ENCODE measurements at regions not wholly inside any gene's neighbourhood (a gene's known extent, or its start where the extent isn't known, plus 50 kb on each side); places are given as distances from the start of the nearest gene placed in this dataset.

GRCh38 chr7:56605146-56605545 is 488.9 kb upstream of the NUPR2 start:
- no peak for TF ChIP-seq CTCF (IDR thresholded peaks at IDR 0.05)
- no peak for TF ChIP-seq POLR2AphosphoS5 (IDR thresholded peaks at IDR 0.05; ENCODE audit: low read depth, low read length)
- TF ChIP-seq, protein P1, sequence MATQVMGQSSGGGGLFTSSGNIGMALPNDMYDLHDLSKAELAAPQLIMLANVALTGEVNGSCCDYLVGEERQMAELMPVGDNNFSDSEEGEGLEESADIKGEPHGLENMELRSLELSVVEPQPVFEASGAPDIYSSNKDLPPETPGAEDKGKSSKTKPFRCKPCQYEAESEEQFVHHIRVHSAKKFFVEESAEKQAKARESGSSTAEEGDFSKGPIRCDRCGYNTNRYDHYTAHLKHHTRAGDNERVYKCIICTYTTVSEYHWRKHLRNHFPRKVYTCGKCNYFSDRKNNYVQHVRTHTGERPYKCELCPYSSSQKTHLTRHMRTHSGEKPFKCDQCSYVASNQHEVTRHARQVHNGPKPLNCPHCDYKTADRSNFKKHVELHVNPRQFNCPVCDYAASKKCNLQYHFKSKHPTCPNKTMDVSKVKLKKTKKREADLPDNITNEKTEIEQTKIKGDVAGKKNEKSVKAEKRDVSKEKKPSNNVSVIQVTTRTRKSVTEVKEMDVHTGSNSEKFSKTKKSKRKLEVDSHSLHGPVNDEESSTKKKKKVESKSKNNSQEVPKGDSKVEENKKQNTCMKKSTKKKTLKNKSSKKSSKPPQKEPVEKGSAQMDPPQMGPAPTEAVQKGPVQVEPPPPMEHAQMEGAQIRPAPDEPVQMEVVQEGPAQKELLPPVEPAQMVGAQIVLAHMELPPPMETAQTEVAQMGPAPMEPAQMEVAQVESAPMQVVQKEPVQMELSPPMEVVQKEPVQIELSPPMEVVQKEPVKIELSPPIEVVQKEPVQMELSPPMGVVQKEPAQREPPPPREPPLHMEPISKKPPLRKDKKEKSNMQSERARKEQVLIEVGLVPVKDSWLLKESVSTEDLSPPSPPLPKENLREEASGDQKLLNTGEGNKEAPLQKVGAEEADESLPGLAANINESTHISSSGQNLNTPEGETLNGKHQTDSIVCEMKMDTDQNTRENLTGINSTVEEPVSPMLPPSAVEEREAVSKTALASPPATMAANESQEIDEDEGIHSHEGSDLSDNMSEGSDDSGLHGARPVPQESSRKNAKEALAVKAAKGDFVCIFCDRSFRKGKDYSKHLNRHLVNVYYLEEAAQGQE (IDR thresholded peaks at IDR 0.05; ENCODE audit: insufficient read depth in 1 of 2, low read depth in 2 of 2, low read length in 1 of 2), result no peak
